K562 (cell line): ENCODE measurements at regions not wholly inside any gene's neighbourhood (a gene's known extent, or its start where the extent isn't known, plus 50 kb on each side); places are given as distances from the start of the nearest gene placed in this dataset.

Experiments
- ATAC-seq: fragments of 200-7000 bp; cut with Tn5 transposase; 3 replicates; pipeline ENCODE4 v1.9.1; 2020; ENCODE audit warnings: moderate library complexity
- BruUV-seq: library from RNA; stranded (reverse); fragments of 400-500 nt; replicated peaks from 2 replicates; lab custom pipeline; 2021; lab: Mats Ljungman, UMichigan
- CTCF ChIA-PET: fragments of 300-600 bp; formaldehyde crosslinking; extraction: SDS; loops from one replicate; lab custom pipeline; 2021; ENCODE audit warnings: low intra/inter-chr PET ratio; lab: Yijun Ruan, JAX
- POLR2A ChIA-PET: fragments of 300-600, 350-650 bp; sonication (Branson Sonifier 250); formaldehyde crosslinking; extraction: SDS; loops from one replicate; lab custom pipeline; 2021; ENCODE audit warnings: antibody characterized with exemption, inconsistent platforms; lab: Yijun Ruan, JAX
- DNase-seq, 4 experiments: peaks; one replicate each; pipeline versions ENCODE4 v3.0.0 to v3.0.0-alpha.2; 2011 to 2018; ENCODE audit warnings: low spot score in 3 of 4, mixed read lengths in 3 of 4; ENCODE audit errors: extremely low read depth in 1 of 4
- FAIRE-seq: peaks from 2 replicates; lab custom pipeline; 2011; peaks lifted over from hg19 to GRCh38; lab: Jason Lieb, UNC
- H2AFZ ChIP-seq: 2 replicates; pipeline ENCODE4 v1.6.0; 2011; ENCODE audit warnings: low read depth, low read length, control low read depth, inconsistent platforms
- H3K27ac ChIP-seq: fragments of 200-600 bp; 3 replicates; pipeline ENCODE4 v1.8.0; 2011; ENCODE audit warnings: low read depth, mild to moderate bottlenecking, control low read depth, inconsistent platforms, low read length, moderate library complexity, mixed read lengths; ENCODE audit errors: extremely low read depth
- H3K27me3 ChIP-seq, 2 experiments: fragments of 300-600 bp in 1 of 2; 2 replicates in 1 of 2; 3 replicates in 1 of 2; pipeline versions ENCODE4 v1.6.0 to v1.8.0; 2011; ENCODE audit warnings: inconsistent platforms in 2 of 2, low read length in 2 of 2, mild to moderate bottlenecking in 1 of 2, mixed read lengths in 1 of 2, moderate library complexity in 1 of 2; ENCODE audit not compliant: control insufficient read depth in 2 of 2, insufficient read depth in 2 of 2
- H3K36me3 ChIP-seq: fragments of 300-600 bp; 3 replicates; pipeline ENCODE4 v1.8.0; 2011; ENCODE audit warnings: mild to moderate bottlenecking, low read length, inconsistent platforms; ENCODE audit not compliant: control insufficient read depth, insufficient read depth
- H3K4me1 ChIP-seq, 2 experiments: fragments of 200-600 bp in 1 of 2; replicated peaks in 1 of 2; 2 replicates in 1 of 2; 3 replicates in 1 of 2; pipeline versions ENCODE4 v1.5.1 to v1.8.0; 2011; ENCODE audit warnings: inconsistent platforms in 2 of 2, low read length in 2 of 2, mild to moderate bottlenecking in 1 of 2, mixed read lengths in 1 of 2, moderate library complexity in 1 of 2; ENCODE audit not compliant: control insufficient read depth in 2 of 2, insufficient read depth in 2 of 2
- H3K4me2 ChIP-seq: 2 replicates; pipeline ENCODE4 v1.6.1; 2011; ENCODE audit warnings: low read length, control low read depth, inconsistent platforms, mixed read lengths; ENCODE audit not compliant: insufficient read depth
- H3K4me3 ChIP-seq: fragments of 200-600 bp; sonication (generic), shearing (Covaris generic); 2 replicates; pipeline ENCODE4 v1.5.1; 2016; ENCODE audit warnings: control low read depth, inconsistent platforms
- H3K79me2 ChIP-seq: fragments of 200-600 bp; 3 replicates; pipeline ENCODE4 v1.8.0; 2011; ENCODE audit warnings: low read length, inconsistent platforms; ENCODE audit not compliant: control insufficient read depth, insufficient read depth
- H3K9ac ChIP-seq, 2 experiments: 2 replicates each; pipeline versions ENCODE4 v1.6.0 to v1.6.1; 2011; ENCODE audit warnings: low read depth in 2 of 2, low read length in 2 of 2, control low read depth in 1 of 2, inconsistent platforms in 1 of 2, mild to moderate bottlenecking in 1 of 2, mixed read lengths in 1 of 2; ENCODE audit not compliant: insufficient read depth in 1 of 2
- H3K9me1 ChIP-seq: one replicate; pipeline ENCODE4 v1.6.0; 2011; ENCODE audit warnings: inconsistent platforms, mild to moderate bottlenecking, low read length, moderate library complexity; ENCODE audit not compliant: control insufficient read depth, insufficient read depth
- H3K9me3 ChIP-seq: replicated peaks from 2 replicates; pipeline ENCODE4 v1.5.1; 2011; ENCODE audit warnings: low read depth, low read length, inconsistent platforms; ENCODE audit not compliant: control insufficient read depth, insufficient read depth
- H4K20me1 ChIP-seq: replicated peaks from 2 replicates; pipeline ENCODE4 v1.6.1; 2011; ENCODE audit warnings: low read length, inconsistent platforms, mixed read lengths; ENCODE audit not compliant: control insufficient read depth, insufficient read depth
- ETS2 ChIP-seq: IDR thresholded peaks from 2 replicates; pipeline ENCODE4 v1.6.1; 2016; ENCODE audit warnings: borderline replicate concordance, missing genetic modification characterization, mild to moderate bottlenecking, moderate library complexity, missing compliant biosample characterization; ENCODE audit not compliant: poor library complexity, severe bottlenecking
- NCOA4 ChIP-seq: fragments of 450-650 bp; IDR thresholded peaks from 2 replicates; pipeline ENCODE4 v1.6.1; 2018; ENCODE audit warnings: mild to moderate bottlenecking; ENCODE audit not compliant: partially characterized antibody
- POLR2A ChIP-seq: fragments of 450-650 bp; conservative IDR thresholded peaks from 2 replicates; pipeline ENCODE4 v1.6.1; 2016
- ZC3H11A ChIP-seq: IDR thresholded peaks from 2 replicates; pipeline ENCODE4 v1.6.1; 2012; ENCODE audit warnings: low read depth, low read length, improper control_type of control experiment
- WGBS: fragments of 100-300 bp; shearing (Covaris generic); methylation state at CpG from one replicate; pipeline ENCODE4 v1.1.6; 2016; ENCODE audit warnings: low coverage, mixed read lengths; ENCODE audit not compliant: insufficient coverage; ENCODE audit errors: missing lambda C conversion rate; 5-methylcytosine and 5-hydroxymethylcytosine counted together
- in situ Hi-C: fragments of 300-500 bp; cut with MboI; formaldehyde crosslinking; loops from 4 replicates; pipeline ENCODE4 v1.15.0; 2018; ENCODE audit warnings: inconsistent platforms, mixed read lengths
- intact Hi-C: fragments of 100-400 bp; cut with micrococcal nuclease; formaldehyde crosslinking; loops from 2 replicates; pipeline ENCODE4 v1.14.2; 2022
- TF ChIP-seq, protein P1 (sequence below): fragments of 450-650 bp; IDR thresholded peaks from 2 replicates; pipeline ENCODE4 v1.6.1; 2016
- TF ChIP-seq, protein P2 (sequence below): sonication (generic); formaldehyde crosslinking; IDR thresholded peaks from 2 replicates; pipeline ENCODE4 v1.8.1; 2023; ENCODE audit warnings: mild to moderate bottlenecking, missing genetic modification reagents
- TF ChIP-seq, protein P3 (sequence below): fragments of 250-450 bp; sonication (Bioruptor Pico); IDR thresholded peaks from 2 replicates; pipeline ENCODE4 v1.4.0; 2020; ENCODE audit warnings: mild to moderate bottlenecking, moderate library complexity, borderline replicate concordance
- TF ChIP-seq, protein P4 (sequence below): IDR thresholded peaks from 3 replicates; pipeline ENCODE4 v1.6.1; 2011; ENCODE audit warnings: borderline replicate concordance, mild to moderate bottlenecking; ENCODE audit not compliant: insufficient read length, insufficient read depth

DNA sequence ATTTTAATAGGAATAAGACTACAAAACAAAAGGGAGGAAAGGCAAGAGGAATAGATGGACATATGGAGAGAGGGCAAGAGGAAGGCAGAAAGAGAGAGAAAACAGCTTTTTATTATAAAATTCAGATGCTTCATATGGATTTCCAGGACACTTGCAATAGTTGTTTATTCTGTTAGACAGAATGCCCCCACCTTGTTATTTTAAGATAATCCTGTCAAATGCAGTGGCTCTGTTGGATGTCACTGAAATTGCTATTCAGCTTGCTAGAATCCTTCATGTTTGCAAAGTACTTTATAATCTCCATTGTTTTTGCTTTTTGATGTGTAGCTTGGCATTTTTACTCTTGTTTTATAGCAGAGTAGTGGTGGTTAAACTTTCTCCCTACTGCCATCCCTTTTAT lies 432.4 kb upstream of the AZI2 start:
- H3K9ac ChIP-seq = no peak overlapping the region
- H3K27ac ChIP-seq = no peak overlapping the region
- POLR2A ChIA-PET = no interaction called here
- FAIRE-seq = no peak
- BruUV-seq = no TSS peak
- H4K20me1 ChIP-seq = no peaks in the 10 kb centered on the region
- no peak for DNase-seq
- no peaks in the 10 kb centered on the region; the same call in 1 of the 2 replicates for H3K9me3 ChIP-seq
- TF ChIP-seq, protein P1, sequence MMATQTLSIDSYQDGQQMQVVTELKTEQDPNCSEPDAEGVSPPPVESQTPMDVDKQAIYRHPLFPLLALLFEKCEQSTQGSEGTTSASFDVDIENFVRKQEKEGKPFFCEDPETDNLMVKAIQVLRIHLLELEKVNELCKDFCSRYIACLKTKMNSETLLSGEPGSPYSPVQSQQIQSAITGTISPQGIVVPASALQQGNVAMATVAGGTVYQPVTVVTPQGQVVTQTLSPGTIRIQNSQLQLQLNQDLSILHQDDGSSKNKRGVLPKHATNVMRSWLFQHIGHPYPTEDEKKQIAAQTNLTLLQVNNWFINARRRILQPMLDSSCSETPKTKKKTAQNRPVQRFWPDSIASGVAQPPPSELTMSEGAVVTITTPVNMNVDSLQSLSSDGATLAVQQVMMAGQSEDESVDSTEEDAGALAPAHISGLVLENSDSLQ = no peak
- TF ChIP-seq, protein P2, sequence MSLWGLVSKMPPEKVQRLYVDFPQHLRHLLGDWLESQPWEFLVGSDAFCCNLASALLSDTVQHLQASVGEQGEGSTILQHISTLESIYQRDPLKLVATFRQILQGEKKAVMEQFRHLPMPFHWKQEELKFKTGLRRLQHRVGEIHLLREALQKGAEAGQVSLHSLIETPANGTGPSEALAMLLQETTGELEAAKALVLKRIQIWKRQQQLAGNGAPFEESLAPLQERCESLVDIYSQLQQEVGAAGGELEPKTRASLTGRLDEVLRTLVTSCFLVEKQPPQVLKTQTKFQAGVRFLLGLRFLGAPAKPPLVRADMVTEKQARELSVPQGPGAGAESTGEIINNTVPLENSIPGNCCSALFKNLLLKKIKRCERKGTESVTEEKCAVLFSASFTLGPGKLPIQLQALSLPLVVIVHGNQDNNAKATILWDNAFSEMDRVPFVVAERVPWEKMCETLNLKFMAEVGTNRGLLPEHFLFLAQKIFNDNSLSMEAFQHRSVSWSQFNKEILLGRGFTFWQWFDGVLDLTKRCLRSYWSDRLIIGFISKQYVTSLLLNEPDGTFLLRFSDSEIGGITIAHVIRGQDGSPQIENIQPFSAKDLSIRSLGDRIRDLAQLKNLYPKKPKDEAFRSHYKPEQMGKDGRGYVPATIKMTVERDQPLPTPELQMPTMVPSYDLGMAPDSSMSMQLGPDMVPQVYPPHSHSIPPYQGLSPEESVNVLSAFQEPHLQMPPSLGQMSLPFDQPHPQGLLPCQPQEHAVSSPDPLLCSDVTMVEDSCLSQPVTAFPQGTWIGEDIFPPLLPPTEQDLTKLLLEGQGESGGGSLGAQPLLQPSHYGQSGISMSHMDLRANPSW = no peak
- TF ChIP-seq, all 486 proteins: peak for 0
- Histone ChIP-seq H3K79me2 (no peaks in the 10 kb centered on the region), H3K4me2 (no peak overlapping the region), H3K36me3 (no peaks in the 10 kb centered on the region), H2AFZ (no peak overlapping the region), H3K4me1 (no peaks in the 10 kb centered on the region), H3K4me3 (no peak overlapping the region), H3K27me3 (no peaks in the 10 kb centered on the region), H3K9me1 (no peaks in the 10 kb centered on the region)
- intact Hi-C loops (no loop called here), in situ Hi-C loops (no loop called here)
- no peak for ATAC-seq
- CTCF ChIA-PET = no interaction called here

DNA sequence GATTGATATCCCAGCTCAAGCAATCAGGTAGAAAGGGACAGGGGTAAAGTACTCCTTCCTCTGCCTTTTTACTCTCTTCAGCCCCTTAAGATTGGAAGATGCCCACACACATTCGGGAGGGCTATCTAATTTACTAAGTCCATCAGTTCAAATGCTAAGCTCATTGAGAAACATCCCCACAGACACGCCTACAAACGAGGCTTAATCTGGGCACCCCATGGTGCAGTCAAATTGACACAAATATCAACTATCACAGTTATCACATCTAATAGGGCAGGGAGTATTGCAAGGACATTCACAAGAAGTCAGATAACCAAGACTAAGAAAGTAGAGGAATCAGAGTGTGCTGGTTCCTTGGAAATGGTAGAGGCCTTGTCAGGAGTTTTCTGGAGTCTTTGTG lies 437.8 kb upstream of the AZI2 start:
- FAIRE-seq (no peak), DNase-seq (no peak), ATAC-seq (no peak)
- no TSS peak for BruUV-seq
- no peak overlapping the region for H3K9ac ChIP-seq
- H3K27me3 ChIP-seq = no peaks in the 10 kb centered on the region
- 2% methylated on average over 3 of the region's 3 CpGs for WGBS
- H3K9me3 ChIP-seq = no peaks in the 10 kb centered on the region
- H2AFZ ChIP-seq = no peak overlapping the region
- H3K4me2 ChIP-seq = no peak overlapping the region
- H3K27ac ChIP-seq = no peak overlapping the region
- no peaks in the 10 kb centered on the region for H4K20me1 ChIP-seq
- intact Hi-C loops = no loop called here
- no peaks in the 10 kb centered on the region for H3K4me1 ChIP-seq
- H3K9me1 ChIP-seq = no peaks in the 10 kb centered on the region
- no peaks in the 10 kb centered on the region for H3K36me3 ChIP-seq
- in situ Hi-C loops = no loop called here
- ChIA-PET CTCF (no interaction called here), POLR2A (no interaction called here)
- no peaks in the 10 kb centered on the region for H3K79me2 ChIP-seq
- no peak overlapping the region for H3K4me3 ChIP-seq
- TF ChIP-seq POLR2A (no peak), ZC3H11A (no peak), NCOA4 (no peak), ETS2 (tag) (no peak)
- TF ChIP-seq, protein P3, sequence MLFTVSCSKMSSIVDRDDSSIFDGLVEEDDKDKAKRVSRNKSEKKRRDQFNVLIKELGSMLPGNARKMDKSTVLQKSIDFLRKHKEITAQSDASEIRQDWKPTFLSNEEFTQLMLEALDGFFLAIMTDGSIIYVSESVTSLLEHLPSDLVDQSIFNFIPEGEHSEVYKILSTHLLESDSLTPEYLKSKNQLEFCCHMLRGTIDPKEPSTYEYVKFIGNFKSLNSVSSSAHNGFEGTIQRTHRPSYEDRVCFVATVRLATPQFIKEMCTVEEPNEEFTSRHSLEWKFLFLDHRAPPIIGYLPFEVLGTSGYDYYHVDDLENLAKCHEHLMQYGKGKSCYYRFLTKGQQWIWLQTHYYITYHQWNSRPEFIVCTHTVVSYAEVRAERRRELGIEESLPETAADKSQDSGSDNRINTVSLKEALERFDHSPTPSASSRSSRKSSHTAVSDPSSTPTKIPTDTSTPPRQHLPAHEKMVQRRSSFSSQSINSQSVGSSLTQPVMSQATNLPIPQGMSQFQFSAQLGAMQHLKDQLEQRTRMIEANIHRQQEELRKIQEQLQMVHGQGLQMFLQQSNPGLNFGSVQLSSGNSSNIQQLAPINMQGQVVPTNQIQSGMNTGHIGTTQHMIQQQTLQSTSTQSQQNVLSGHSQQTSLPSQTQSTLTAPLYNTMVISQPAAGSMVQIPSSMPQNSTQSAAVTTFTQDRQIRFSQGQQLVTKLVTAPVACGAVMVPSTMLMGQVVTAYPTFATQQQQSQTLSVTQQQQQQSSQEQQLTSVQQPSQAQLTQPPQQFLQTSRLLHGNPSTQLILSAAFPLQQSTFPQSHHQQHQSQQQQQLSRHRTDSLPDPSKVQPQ = no peak
- TF ChIP-seq, protein P4, sequence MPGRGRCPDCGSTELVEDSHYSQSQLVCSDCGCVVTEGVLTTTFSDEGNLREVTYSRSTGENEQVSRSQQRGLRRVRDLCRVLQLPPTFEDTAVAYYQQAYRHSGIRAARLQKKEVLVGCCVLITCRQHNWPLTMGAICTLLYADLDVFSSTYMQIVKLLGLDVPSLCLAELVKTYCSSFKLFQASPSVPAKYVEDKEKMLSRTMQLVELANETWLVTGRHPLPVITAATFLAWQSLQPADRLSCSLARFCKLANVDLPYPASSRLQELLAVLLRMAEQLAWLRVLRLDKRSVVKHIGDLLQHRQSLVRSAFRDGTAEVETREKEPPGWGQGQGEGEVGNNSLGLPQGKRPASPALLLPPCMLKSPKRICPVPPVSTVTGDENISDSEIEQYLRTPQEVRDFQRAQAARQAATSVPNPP = no peak
